Right ventricle myocardium inferior (tissue), 1 donor: ENCODE measurements at regions not wholly inside any gene's neighbourhood (a gene's known extent, or its start where the extent isn't known, plus 50 kb on each side); places are given as distances from the start of the nearest gene placed in this dataset.
"Not testable (repeated sequence)": the region's sequence is repeated elsewhere in the genome, so short reads cannot be mapped to it uniquely, and the experiment has no call there.

ENCODE experiments used
- ATAC-seq: fragments of 200-7000 bp; cut with Tn5 transposase; one replicate; pipeline ENCODE4 v1.9.1; 2020; ENCODE audit warnings: mild to moderate bottlenecking, moderate library complexity
- DNase-seq: peaks from one replicate; pipeline ENCODE4 v3.0.0; 2021; ENCODE audit errors: missing footprints
- intact Hi-C: fragments of 100-400 bp; cut with DNase I; formaldehyde crosslinking; loops from one replicate; pipeline ENCODE4 v1.11.0; 2022
- donor health status: DM: no; HTN: yes; CAD: no; lungs with severe emphysema.

GRCh38 chr7:91497277-91497676 is 233.0 kb downstream of the FZD1 start:
- ATAC-seq, intact Hi-C loops, DNase-seq: not testable (repeated sequence)

GRCh38 chr7:91503934-91504555 is 239.8 kb downstream of the FZD1 start:
- intact Hi-C loops, result no loop called here
- DNase-seq, result no peak
- ATAC-seq, result peak; percentile 63

GRCh38 chr7:91504919-91505318 is 240.7 kb downstream of the FZD1 start:
- no peak for ATAC-seq
- intact Hi-C loops, result no loop called here

GRCh38 chr7:91506966-91507365 is 242.7 kb downstream of the FZD1 start:
- peak; percentile 32 for DNase-seq
- ATAC-seq, intact Hi-C loops: not testable (repeated sequence)

More at GRCh38 chr7:91504919-91505318, 240.7 kb downstream of the FZD1 start:
- DNase-seq, result no peak

GRCh38 chr7:91511861-91512260 is 247.6 kb downstream of the FZD1 start:
- intact Hi-C loops, ATAC-seq, DNase-seq: not testable (repeated sequence)

- intact Hi-C loops, result no loop called here
- ATAC-seq, result no peak
These were observed 248.7 kb downstream of the FZD1 start for GRCh38 chr7:91512958-91513357.

GRCh38 chr7:91514591-91514990 is 250.4 kb downstream of the FZD1 start:
- intact Hi-C loops, result no loop called here
- DNase-seq, result no peak
- ATAC-seq, result no peak

More at GRCh38 chr7:91512958-91513357, 248.7 kb downstream of the FZD1 start:
- no peak for DNase-seq

GRCh38 chr7:91515961-91516360 is 251.7 kb downstream of the FZD1 start:
- ATAC-seq (no peak), DNase-seq (no peak)
- intact Hi-C loops, result no loop called here

- no peak for DNase-seq
- intact Hi-C loops, result no loop called here
- ATAC-seq, result no peak
These were observed 253.1 kb downstream of the FZD1 start for GRCh38 chr7:91517201-91517785.

GRCh38 chr7:91518058-91518457 is 253.8 kb downstream of the FZD1 start:
- intact Hi-C loops, result no loop called here
- DNase-seq, result no peak
- ATAC-seq, result no peak

GRCh38 chr7:91519241-91520158 is 255.3 kb downstream of the FZD1 start:
- DNase-seq (no peak), ATAC-seq (no peak)
- intact Hi-C loops, result no loop called here

GRCh38 chr7:91520645-91521044 is 256.4 kb downstream of the FZD1 start:
- intact Hi-C loops, result no loop called here
- no peak for ATAC-seq
- no peak for DNase-seq

- DNase-seq (no peak), ATAC-seq (no peak)
- intact Hi-C loops, result no loop called here
These were observed 262.2 kb downstream of the FZD1 start for GRCh38 chr7:91526404-91526803.

GRCh38 chr7:91527460-91527859 is 263.2 kb downstream of the FZD1 start:
- ATAC-seq (no peak), DNase-seq (no peak)
- intact Hi-C loops, result no loop called here

GRCh38 chr7:91533996-91534395 is 269.8 kb downstream of the FZD1 start:
- intact Hi-C loops, result no loop called here
- DNase-seq, result no peak
- ATAC-seq, result no peak

- DNase-seq (no peak), ATAC-seq (no peak)
- intact Hi-C loops, result no loop called here
These were observed 273.3 kb downstream of the FZD1 start for GRCh38 chr7:91537260-91538152.

- ATAC-seq (no peak), DNase-seq (no peak)
- intact Hi-C loops, result no loop called here
These were observed 277.4 kb downstream of the FZD1 start for GRCh38 chr7:91541641-91542040.

- no peak for ATAC-seq
These were observed 279.4 kb downstream of the FZD1 start for GRCh38 chr7:91543646-91544045.

GRCh38 chr7:91549878-91550277 is 285.6 kb downstream of the FZD1 start:
- intact Hi-C loops, result no loop called here
- no peak for DNase-seq
- ATAC-seq, result no peak

More at GRCh38 chr7:91543646-91544045, 279.4 kb downstream of the FZD1 start:
- intact Hi-C loops, result no loop called here
- DNase-seq, result no peak
